Cardiac fibroblast (primary cell): ENCODE measurements at regions not wholly inside any gene's neighbourhood (a gene's known extent, or its start where the extent isn't known, plus 50 kb on each side); places are given as distances from the start of the nearest gene placed in this dataset.

Experiments
- DNase-seq, 2 donors: peaks; one replicate each; pipeline versions ENCODE4 v3.0.0 to v3.0.0-alpha.2; 2010; ENCODE audit warnings: low read depth in 2 of 2
- H3K4me3 ChIP-seq, 2 donors: replicated peaks in 1 of 2; 1 replicate in 1 of 2; 2 replicates in 1 of 2; pipeline ENCODE4 v1.5.1; 2011; ENCODE audit warnings: low read depth in 2 of 2, low read length in 2 of 2, mild to moderate bottlenecking in 2 of 2, moderate library complexity in 1 of 2
- TF ChIP-seq, protein P1 (sequence below): IDR thresholded peaks from one replicate; pipeline ENCODE4 v1.5.1; 2011; ENCODE audit warnings: low read depth, mild to moderate bottlenecking, low read length, inconsistent platforms

DNA sequence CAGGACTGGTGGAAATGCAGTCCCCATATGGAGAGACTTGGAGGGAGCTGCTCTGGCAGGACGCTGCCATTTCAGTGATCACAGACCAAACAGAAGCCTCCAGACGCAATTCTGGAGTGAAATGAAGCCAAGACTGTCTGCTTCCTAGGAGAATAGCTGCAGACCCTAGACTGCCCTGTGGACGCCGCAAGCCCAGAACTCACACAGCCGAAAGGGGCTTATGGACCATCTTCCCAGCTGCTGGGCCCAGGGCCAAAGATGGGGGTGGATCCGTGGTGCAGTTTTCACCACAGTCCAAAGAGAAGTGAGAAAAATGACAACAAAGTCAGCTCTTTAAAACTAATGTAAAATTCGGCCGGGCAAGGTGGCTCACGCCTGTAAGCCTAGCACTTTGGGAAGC is 165.7 kb downstream of the CBLN1 start:
- no peak for DNase-seq
- no peak overlapping the region for H3K4me3 ChIP-seq
- TF ChIP-seq, protein P1, sequence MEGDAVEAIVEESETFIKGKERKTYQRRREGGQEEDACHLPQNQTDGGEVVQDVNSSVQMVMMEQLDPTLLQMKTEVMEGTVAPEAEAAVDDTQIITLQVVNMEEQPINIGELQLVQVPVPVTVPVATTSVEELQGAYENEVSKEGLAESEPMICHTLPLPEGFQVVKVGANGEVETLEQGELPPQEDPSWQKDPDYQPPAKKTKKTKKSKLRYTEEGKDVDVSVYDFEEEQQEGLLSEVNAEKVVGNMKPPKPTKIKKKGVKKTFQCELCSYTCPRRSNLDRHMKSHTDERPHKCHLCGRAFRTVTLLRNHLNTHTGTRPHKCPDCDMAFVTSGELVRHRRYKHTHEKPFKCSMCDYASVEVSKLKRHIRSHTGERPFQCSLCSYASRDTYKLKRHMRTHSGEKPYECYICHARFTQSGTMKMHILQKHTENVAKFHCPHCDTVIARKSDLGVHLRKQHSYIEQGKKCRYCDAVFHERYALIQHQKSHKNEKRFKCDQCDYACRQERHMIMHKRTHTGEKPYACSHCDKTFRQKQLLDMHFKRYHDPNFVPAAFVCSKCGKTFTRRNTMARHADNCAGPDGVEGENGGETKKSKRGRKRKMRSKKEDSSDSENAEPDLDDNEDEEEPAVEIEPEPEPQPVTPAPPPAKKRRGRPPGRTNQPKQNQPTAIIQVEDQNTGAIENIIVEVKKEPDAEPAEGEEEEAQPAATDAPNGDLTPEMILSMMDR, result no peak

DNA sequence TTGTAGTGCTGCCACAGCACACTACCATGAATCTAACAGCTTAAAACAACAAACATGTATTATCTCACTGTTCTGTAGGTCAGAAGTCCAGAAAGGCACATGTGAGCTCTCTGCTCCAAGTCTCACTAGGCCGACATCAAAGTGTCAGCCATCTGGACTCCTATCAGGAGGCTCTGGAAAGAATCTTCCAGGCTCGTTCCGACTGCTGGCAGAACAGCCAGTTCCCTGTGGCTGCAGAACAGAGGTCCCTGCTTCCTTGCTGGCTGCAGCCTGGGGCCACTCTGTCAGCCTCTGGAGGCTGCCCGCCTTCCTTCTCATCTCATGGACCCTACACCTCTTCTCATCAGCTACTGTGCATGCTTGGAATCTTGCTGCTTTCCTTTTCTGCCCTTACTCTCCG is 168.9 kb downstream of the CBLN1 start:
- TF ChIP-seq, protein P1, result no peak
- DNase-seq, result no peak
- no peak overlapping the region for H3K4me3 ChIP-seq

DNA sequence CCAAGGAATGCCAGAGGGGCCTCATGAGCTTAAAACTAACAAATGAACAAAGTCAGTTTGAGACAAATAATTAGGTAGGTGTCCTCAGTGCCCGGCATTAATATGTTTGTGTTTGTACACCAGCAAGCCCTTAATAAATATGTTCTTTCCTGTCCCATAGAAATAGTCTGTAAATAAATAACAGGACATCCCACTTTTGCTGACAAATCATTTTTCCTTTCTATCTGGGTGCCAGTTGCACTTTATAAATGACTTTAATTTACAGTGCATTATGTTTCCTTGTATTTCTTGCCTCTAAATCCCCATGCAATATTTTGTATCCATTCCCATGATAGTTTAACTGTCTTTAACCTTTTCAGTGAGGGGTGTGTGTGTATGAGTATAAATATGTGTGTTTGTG is 170.3 kb downstream of the CBLN1 start:
- H3K4me3 ChIP-seq, result no peak overlapping the region
- TF ChIP-seq, protein P1, result no peak
- no peak for DNase-seq

DNA sequence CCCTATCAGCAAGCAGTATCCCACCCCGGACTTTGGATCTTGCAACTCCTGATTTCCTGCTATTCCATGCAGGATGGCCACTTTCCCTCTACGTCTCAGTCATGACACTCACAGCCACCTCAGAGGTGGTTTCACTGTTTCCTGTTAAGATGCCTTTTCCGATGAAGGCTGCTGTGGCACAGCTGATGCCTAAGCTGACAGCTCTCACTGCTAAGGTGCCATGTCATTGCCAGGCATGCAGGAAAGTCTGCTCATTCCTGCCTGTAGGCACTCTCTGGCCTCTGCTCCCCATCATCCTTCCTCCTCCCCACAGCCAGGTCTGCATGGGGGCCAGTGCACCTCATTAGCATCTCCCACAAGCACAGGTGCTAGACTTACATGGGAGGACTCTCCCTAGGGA is 173.0 kb downstream of the CBLN1 start:
- TF ChIP-seq, protein P1, result no peak
- DNase-seq, result no peak
- H3K4me3 ChIP-seq, result no peak overlapping the region

DNA sequence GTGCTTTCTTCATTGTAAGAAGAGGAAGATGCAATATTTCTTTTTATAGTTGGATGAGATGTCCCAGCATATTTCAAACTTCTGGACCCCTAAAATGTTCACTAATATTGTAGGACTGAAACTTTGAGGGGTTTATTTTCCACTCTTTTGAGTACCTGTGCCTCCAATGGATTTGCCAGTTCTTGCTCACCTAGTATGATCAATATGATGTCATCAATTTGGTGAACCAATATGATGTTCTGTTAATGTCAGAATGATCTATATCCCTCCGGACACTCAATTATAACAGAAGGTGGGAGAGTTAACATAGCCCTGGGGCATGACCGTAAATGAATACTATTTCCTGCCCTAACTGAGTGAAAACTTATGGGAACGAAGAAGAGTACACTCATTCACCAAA is 178.3 kb downstream of the CBLN1 start:
- TF ChIP-seq, protein P1, result no peak
- no peak for DNase-seq
- no peak overlapping the region for H3K4me3 ChIP-seq

DNA sequence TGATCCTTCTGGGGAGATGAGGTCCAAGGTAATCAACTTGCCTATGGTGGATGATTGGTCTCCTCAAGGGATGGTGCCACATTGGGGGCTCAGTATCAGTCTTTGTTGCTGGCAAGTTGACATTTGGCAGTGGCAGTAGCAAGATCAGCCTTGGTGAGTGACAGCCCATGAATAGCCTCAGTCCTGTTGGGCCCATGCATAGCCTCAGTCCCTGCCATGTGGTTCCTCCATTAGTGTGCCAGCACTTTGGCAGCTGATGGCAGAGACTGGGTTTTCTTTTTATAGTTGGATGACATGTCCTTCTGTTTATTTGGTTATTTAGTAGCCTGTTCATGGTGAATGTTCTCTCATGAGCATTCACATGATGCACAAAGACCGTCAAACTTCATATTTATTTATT is 179.6 kb downstream of the CBLN1 start:
- TF ChIP-seq, protein P1, result no peak
- no peak for DNase-seq
- no peak overlapping the region for H3K4me3 ChIP-seq

DNA sequence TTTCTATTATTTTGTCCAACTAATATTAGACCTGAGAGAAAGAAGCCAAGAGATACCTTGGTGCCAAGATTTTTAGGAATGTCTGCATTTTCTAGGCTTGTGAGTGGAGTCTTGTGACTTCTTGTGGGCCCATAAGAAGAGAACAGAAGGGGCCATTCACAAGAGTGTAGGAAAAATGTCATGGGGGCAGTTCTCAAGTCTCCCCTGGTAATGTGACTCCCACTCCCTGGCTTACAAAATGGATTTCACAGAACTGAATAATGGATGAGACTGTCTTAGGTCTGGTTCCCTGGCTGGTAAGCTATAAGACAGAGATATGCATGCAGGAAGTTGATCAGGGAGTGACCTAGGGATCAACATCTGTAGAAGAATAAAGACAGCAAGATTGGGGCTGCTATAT is 181.3 kb downstream of the CBLN1 start:
- no peak overlapping the region for H3K4me3 ChIP-seq
- TF ChIP-seq, protein P1, result no peak
- no peak for DNase-seq
